ENCODE measurements at regions not wholly inside any gene's neighbourhood (a gene's known extent, or its start where the extent isn't known, plus 50 kb on each side); places are given as distances from the start of the nearest gene placed in this dataset.

DNA sequence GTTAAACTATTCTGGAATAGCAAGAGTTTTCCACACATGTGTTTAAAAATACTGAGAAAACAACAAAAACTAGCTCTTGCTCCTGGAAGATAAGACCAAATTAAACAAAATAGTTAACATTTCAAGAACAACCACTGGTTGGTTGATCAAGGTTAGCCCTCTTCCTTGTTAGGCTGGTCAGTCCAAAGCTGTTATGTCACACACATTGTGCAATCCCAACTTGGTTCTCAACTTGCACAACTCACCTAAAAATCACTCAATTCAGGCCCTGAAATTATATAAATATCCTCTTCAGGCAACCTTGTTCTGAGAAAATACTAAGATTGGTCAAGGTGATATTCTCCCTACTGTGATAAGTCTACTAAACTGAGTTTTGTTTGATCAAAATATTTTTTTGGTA, 169.7 kb upstream of the LRP1B start:
- Mint-ChIP-seq H3K4me3 (ENCODE audit: unreplicated experiment) (no peak overlapping the region), H3K27ac (ENCODE audit: unreplicated experiment) (no peak overlapping the region), H3K27me3 (ENCODE audit: insufficient read depth, unreplicated experiment) (no peaks in the 10 kb centered on the region), H3K36me3 (ENCODE audit: insufficient read depth, unreplicated experiment) (no peaks in the 10 kb centered on the region), H3K4me1 (ENCODE audit: low read depth, unreplicated experiment) (no peaks in the 10 kb centered on the region), H3K9me3 (ENCODE audit: unreplicated experiment) (no peaks in the 10 kb centered on the region)
- DNase-seq: no peak
- TF ChIP-seq, protein P1, sequence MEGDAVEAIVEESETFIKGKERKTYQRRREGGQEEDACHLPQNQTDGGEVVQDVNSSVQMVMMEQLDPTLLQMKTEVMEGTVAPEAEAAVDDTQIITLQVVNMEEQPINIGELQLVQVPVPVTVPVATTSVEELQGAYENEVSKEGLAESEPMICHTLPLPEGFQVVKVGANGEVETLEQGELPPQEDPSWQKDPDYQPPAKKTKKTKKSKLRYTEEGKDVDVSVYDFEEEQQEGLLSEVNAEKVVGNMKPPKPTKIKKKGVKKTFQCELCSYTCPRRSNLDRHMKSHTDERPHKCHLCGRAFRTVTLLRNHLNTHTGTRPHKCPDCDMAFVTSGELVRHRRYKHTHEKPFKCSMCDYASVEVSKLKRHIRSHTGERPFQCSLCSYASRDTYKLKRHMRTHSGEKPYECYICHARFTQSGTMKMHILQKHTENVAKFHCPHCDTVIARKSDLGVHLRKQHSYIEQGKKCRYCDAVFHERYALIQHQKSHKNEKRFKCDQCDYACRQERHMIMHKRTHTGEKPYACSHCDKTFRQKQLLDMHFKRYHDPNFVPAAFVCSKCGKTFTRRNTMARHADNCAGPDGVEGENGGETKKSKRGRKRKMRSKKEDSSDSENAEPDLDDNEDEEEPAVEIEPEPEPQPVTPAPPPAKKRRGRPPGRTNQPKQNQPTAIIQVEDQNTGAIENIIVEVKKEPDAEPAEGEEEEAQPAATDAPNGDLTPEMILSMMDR (IDR thresholded peaks at IDR 0.05; ENCODE audit: insufficient read depth in 1 of 2, low read depth in 1 of 2, low read length in 1 of 2, severe bottlenecking in 1 of 2, unreplicated experiment in 1 of 2): no peak
- H3K9me3 ChIP-seq: no peaks in the 10 kb centered on the region
- no peaks in the 10 kb centered on the region for H3K4me1 ChIP-seq
- intact Hi-C loops (cut with micrococcal nuclease; ENCODE audit: unreplicated experiment): no loop called here
- no TSS peak for BruUV-seq (replicated peaks)
- no peak overlapping the region for H3K4me3 ChIP-seq (ENCODE audit: low read depth, low read length)
- no peaks in the 10 kb centered on the region for H3K27me3 ChIP-seq (replicated peaks; ENCODE audit: control insufficient read depth, insufficient read depth, low read length)
- ChIA-PET POLR2A (no interaction called here), CTCF (no interaction called here)
- no peaks in the 10 kb centered on the region for H3K36me3 ChIP-seq (ENCODE audit: control insufficient read depth, insufficient read depth, low read length)

DNA sequence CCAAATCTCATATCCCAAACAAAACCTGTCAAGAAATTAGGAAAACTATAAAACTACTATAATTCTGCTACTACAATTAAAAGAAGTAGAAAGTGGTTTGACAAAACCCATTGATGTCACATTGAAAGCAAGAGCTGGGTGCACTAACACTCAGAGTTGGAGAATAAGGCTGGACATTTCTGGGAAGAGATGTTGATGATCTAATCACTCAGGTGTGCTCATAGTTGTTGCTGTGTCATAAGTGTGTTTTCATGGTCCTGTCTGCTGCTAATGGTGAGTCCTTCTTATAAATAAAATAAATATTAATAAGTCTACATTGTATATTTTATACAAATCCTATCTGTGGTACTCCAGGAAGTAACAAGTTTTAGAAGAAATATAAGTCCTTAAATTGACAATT, 168.2 kb upstream of the LRP1B start:
- ChIA-PET POLR2A (no interaction called here), CTCF (no interaction called here)
- Mint-ChIP-seq H3K27ac (ENCODE audit: unreplicated experiment) (no peak overlapping the region), H3K36me3 (ENCODE audit: insufficient read depth, unreplicated experiment) (no peaks in the 10 kb centered on the region), H3K27me3 (ENCODE audit: insufficient read depth, unreplicated experiment) (no peaks in the 10 kb centered on the region), H3K9me3 (ENCODE audit: unreplicated experiment) (no peaks in the 10 kb centered on the region), H3K4me3 (ENCODE audit: unreplicated experiment) (no peak overlapping the region), H3K4me1 (ENCODE audit: low read depth, unreplicated experiment) (no peaks in the 10 kb centered on the region)
- intact Hi-C loops (cut with micrococcal nuclease; ENCODE audit: unreplicated experiment): no loop called here
- no peaks in the 10 kb centered on the region for H3K36me3 ChIP-seq (ENCODE audit: control insufficient read depth, insufficient read depth, low read length)
- H3K4me3 ChIP-seq (ENCODE audit: low read depth, low read length): no peak overlapping the region
- DNase-seq: no peak
- H3K27me3 ChIP-seq (replicated peaks; ENCODE audit: control insufficient read depth, insufficient read depth, low read length): no peaks in the 10 kb centered on the region
- no TSS peak for BruUV-seq (replicated peaks)
- no peaks in the 10 kb centered on the region for H3K4me1 ChIP-seq
- TF ChIP-seq, protein P1 (IDR thresholded peaks at IDR 0.05; ENCODE audit: insufficient read depth in 1 of 2, low read depth in 1 of 2, low read length in 1 of 2, severe bottlenecking in 1 of 2, unreplicated experiment in 1 of 2): no peak
- no peaks in the 10 kb centered on the region for H3K9me3 ChIP-seq

DNA sequence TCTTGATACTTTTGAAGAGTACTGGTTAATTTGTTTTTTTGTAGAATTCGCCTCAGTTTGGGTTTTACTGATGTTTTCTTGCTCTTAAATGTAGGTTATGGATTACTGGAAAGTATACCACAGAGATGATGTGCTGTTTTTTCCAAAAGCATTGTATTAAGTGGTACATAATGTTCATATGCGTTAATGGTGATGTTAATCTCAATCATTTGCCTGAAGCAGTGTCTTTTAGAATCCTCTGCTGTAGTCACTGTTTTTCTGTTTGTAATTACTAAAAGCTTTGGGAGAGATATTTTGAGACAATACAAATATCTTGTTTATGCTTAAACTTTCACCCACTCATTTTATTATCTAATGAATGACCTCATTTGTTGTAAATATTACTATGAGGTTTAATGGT, 163.4 kb upstream of the LRP1B start:
- no peaks in the 10 kb centered on the region for H3K36me3 Mint-ChIP-seq (ENCODE audit: insufficient read depth, unreplicated experiment)
- H3K9me3 Mint-ChIP-seq (ENCODE audit: unreplicated experiment): no peaks in the 10 kb centered on the region
- H3K27me3 Mint-ChIP-seq (ENCODE audit: insufficient read depth, unreplicated experiment): no peaks in the 10 kb centered on the region
- ChIA-PET CTCF (no interaction called here), POLR2A (no interaction called here)
- Histone ChIP-seq H3K9me3 (peaks cover 2% of the 10 kb centered on the region; the same call in 1 of the 2 replicates), H3K36me3 (ENCODE audit: control insufficient read depth, insufficient read depth, low read length) (no peaks in the 10 kb centered on the region), H3K27me3 (replicated peaks; ENCODE audit: control insufficient read depth, insufficient read depth, low read length) (no peaks in the 10 kb centered on the region), H3K4me3 (ENCODE audit: low read depth, low read length) (no peak overlapping the region), H3K4me1 (no peaks in the 10 kb centered on the region)
- no peak for DNase-seq
- BruUV-seq (replicated peaks): no TSS peak
- intact Hi-C loops (cut with micrococcal nuclease; ENCODE audit: unreplicated experiment): no loop called here
- H3K4me3 Mint-ChIP-seq (ENCODE audit: unreplicated experiment): no peak overlapping the region
- H3K4me1 Mint-ChIP-seq (ENCODE audit: low read depth, unreplicated experiment): peaks cover 5% of the 10 kb centered on the region
- H3K27ac Mint-ChIP-seq (ENCODE audit: unreplicated experiment): no peak overlapping the region
- TF ChIP-seq, protein P1 (IDR thresholded peaks at IDR 0.05; ENCODE audit: insufficient read depth in 1 of 2, low read depth in 1 of 2, low read length in 1 of 2, severe bottlenecking in 1 of 2, unreplicated experiment in 1 of 2): no peak

Data from Caco-2 (cell line).